ENCODE measurements at regions not wholly inside any gene's neighbourhood (a gene's known extent, or its start where the extent isn't known, plus 50 kb on each side); places are given as distances from the start of the nearest gene placed in this dataset.

DNA sequence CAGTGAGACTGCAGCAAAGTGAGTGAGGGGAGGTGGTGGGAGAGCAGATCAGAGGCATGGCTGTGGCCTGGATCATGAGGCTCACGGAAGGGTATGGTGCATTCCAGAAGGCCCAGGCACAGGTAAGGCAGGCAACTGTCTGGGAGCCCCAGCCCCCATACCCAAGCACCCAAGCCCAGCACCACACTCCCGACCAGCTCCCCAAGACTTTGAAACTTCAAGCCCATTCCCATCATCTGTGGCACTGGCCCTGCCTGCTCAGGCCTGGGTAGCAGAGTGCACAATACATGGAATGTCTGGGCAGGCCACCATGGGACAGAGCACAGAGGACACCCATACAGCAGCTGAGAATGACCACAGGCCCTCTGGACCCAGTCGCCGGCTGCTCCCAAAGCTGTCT is 202.6 kb upstream of the ARL4C start:
- TF ChIP-seq, protein P1, sequence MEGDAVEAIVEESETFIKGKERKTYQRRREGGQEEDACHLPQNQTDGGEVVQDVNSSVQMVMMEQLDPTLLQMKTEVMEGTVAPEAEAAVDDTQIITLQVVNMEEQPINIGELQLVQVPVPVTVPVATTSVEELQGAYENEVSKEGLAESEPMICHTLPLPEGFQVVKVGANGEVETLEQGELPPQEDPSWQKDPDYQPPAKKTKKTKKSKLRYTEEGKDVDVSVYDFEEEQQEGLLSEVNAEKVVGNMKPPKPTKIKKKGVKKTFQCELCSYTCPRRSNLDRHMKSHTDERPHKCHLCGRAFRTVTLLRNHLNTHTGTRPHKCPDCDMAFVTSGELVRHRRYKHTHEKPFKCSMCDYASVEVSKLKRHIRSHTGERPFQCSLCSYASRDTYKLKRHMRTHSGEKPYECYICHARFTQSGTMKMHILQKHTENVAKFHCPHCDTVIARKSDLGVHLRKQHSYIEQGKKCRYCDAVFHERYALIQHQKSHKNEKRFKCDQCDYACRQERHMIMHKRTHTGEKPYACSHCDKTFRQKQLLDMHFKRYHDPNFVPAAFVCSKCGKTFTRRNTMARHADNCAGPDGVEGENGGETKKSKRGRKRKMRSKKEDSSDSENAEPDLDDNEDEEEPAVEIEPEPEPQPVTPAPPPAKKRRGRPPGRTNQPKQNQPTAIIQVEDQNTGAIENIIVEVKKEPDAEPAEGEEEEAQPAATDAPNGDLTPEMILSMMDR (IDR thresholded peaks at IDR 0.05): no peak
- TF ChIP-seq POLR2A (IDR thresholded peaks at IDR 0.05) (no peak), EP300 (IDR thresholded peaks at IDR 0.05) (no peak)

Data from tibial nerve (tissue), 4 donors.